ENCODE measurements at regions not wholly inside any gene's neighbourhood (a gene's known extent, or its start where the extent isn't known, plus 50 kb on each side); places are given as distances from the start of the nearest gene placed in this dataset.

DNA sequence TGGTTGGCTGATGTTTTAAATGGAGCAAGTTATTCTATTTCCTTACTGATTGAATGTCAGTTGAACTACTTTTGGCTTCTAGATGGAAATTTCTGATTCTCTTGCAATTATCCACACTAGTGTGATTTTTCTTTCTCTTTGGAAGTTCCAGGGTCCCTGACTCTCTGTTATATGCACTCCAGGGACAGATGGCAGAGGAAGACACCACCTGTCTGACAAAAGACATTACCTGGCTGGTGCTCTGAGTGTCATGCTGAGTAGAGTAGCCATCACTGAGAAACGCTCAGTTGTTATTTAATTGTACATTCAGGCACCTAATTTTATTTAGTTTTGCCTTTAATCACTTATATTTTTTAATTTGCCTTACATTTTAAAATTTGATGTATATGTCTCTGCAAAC lies 105.4 kb upstream of the TLL1 start:
- TF ChIP-seq POLR2A (IDR thresholded peaks at IDR 0.05; ENCODE audit: low read length) (no peak), GATA1 (IDR thresholded peaks at IDR 0.05; ENCODE audit: low read depth, low read length) (no peak)

All from erythroblast (primary cell).